GM23338 (cell line): ENCODE measurements at regions not wholly inside any gene's neighbourhood (a gene's known extent, or its start where the extent isn't known, plus 50 kb on each side); places are given as distances from the start of the nearest gene placed in this dataset.

Source experiments
- CREB1 ChIP-seq: fragments of 250-450 bp; sonication (Bioruptor Pico); IDR thresholded peaks from 2 replicates; pipeline ENCODE4 v1.5.0; 2020; ENCODE audit warnings: low read depth, mild to moderate bottlenecking, moderate library complexity
- EZH2 ChIP-seq: fragments of 200-600 bp; sonication (generic); IDR thresholded peaks from one replicate; pipeline ENCODE4 v1.8.0; 2017; ENCODE audit warnings: antibody characterized with exemption, mild to moderate bottlenecking, low read depth; ENCODE audit not compliant: unreplicated experiment
- EZH2phosphoT487 ChIP-seq: fragments of 200-600 bp; sonication (generic); IDR thresholded peaks from one replicate; pipeline ENCODE4 v1.8.1; 2018; ENCODE audit warnings: antibody characterized with exemption; ENCODE audit not compliant: unreplicated experiment
- JUNB ChIP-seq: IDR thresholded peaks from one replicate; pipeline ENCODE4 v1.6.1; 2016; ENCODE audit warnings: antibody characterized with exemption; ENCODE audit not compliant: unreplicated experiment
- POLR2AphosphoS5 ChIP-seq: IDR thresholded peaks from 2 replicates; pipeline ENCODE4 v1.6.1; 2016; ENCODE audit warnings: antibody characterized with exemption, low read depth
- STAT1 ChIP-seq: IDR thresholded peaks from one replicate; pipeline ENCODE4 v1.6.1; 2016; ENCODE audit warnings: antibody characterized with exemption; ENCODE audit not compliant: unreplicated experiment
- ZNF114 ChIP-seq: fragments of 250-450 bp; sonication (Bioruptor Pico); IDR thresholded peaks from 2 replicates; pipeline ENCODE4 v1.5.0; 2020; ENCODE audit warnings: mild to moderate bottlenecking, moderate library complexity
- TF ChIP-seq, protein P1 (sequence below), 2 experiments: fragments of 200-600 bp in 1 of 2; sonication (generic) in 1 of 2; conservative IDR thresholded peaks; 2 replicates each; pipeline versions ENCODE4 v1.5.1 to v1.6.1; 2016 to 2017; ENCODE audit warnings: antibody characterized with exemption in 2 of 2, low read depth in 2 of 2, mild to moderate bottlenecking in 2 of 2, moderate library complexity in 1 of 2
- TF ChIP-seq, protein P2 (sequence below): IDR thresholded peaks from one replicate; pipeline ENCODE4 v1.6.1; 2018; ENCODE audit warnings: antibody characterized with exemption; ENCODE audit not compliant: unreplicated experiment
- TF ChIP-seq, protein P3 (sequence below): fragments of 250-450 bp; sonication (Bioruptor Pico); IDR thresholded peaks from 2 replicates; pipeline ENCODE4 v1.5.0; 2020; ENCODE audit warnings: mild to moderate bottlenecking, moderate library complexity

DNA sequence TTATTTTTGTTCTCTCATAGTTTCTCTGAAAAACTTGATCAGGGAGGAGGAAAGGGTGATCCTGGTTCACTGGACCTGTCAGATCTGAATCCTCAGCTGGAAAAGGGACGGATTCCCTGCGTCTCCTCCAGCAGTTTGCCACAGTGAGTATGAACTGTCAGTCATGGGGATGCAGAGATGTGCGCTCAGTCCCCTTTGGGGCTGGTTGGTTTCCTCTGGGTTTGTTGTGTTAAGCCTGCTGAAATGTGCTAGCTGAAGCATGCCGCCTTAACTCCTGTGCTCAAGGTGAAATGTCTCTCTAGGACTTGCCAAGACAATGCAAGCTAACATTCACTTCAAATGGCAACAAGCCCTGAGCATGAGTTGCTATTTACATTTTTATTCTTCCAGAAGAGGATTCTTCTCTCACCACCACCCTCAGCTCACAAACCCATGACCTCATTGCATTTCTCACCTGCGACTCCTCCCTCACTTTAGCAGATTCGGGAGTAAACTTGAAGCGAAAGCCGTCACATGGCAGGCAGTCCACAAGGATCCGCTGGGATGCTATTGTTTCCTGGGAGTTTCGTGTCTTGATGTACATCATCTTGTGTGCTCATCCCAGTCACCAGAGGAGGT is 192.9 kb upstream of the FZD8 start:
- TF ChIP-seq, protein P1, sequence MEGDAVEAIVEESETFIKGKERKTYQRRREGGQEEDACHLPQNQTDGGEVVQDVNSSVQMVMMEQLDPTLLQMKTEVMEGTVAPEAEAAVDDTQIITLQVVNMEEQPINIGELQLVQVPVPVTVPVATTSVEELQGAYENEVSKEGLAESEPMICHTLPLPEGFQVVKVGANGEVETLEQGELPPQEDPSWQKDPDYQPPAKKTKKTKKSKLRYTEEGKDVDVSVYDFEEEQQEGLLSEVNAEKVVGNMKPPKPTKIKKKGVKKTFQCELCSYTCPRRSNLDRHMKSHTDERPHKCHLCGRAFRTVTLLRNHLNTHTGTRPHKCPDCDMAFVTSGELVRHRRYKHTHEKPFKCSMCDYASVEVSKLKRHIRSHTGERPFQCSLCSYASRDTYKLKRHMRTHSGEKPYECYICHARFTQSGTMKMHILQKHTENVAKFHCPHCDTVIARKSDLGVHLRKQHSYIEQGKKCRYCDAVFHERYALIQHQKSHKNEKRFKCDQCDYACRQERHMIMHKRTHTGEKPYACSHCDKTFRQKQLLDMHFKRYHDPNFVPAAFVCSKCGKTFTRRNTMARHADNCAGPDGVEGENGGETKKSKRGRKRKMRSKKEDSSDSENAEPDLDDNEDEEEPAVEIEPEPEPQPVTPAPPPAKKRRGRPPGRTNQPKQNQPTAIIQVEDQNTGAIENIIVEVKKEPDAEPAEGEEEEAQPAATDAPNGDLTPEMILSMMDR (conservative IDR thresholded peaks at IDR 0.05; ENCODE audit: low read depth in 2 of 2): no peak
- TF ChIP-seq JUNB (no peak), CREB1 (CRISPR knock-in tag) (no peak), EZH2 (no peak), EZH2phosphoT487 (no peak), POLR2AphosphoS5 (no peak), ZNF114 (CRISPR knock-in tag) (no peak), STAT1 (no peak)
- TF ChIP-seq, protein P2, sequence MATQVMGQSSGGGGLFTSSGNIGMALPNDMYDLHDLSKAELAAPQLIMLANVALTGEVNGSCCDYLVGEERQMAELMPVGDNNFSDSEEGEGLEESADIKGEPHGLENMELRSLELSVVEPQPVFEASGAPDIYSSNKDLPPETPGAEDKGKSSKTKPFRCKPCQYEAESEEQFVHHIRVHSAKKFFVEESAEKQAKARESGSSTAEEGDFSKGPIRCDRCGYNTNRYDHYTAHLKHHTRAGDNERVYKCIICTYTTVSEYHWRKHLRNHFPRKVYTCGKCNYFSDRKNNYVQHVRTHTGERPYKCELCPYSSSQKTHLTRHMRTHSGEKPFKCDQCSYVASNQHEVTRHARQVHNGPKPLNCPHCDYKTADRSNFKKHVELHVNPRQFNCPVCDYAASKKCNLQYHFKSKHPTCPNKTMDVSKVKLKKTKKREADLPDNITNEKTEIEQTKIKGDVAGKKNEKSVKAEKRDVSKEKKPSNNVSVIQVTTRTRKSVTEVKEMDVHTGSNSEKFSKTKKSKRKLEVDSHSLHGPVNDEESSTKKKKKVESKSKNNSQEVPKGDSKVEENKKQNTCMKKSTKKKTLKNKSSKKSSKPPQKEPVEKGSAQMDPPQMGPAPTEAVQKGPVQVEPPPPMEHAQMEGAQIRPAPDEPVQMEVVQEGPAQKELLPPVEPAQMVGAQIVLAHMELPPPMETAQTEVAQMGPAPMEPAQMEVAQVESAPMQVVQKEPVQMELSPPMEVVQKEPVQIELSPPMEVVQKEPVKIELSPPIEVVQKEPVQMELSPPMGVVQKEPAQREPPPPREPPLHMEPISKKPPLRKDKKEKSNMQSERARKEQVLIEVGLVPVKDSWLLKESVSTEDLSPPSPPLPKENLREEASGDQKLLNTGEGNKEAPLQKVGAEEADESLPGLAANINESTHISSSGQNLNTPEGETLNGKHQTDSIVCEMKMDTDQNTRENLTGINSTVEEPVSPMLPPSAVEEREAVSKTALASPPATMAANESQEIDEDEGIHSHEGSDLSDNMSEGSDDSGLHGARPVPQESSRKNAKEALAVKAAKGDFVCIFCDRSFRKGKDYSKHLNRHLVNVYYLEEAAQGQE: no peak
- TF ChIP-seq, protein P3, sequence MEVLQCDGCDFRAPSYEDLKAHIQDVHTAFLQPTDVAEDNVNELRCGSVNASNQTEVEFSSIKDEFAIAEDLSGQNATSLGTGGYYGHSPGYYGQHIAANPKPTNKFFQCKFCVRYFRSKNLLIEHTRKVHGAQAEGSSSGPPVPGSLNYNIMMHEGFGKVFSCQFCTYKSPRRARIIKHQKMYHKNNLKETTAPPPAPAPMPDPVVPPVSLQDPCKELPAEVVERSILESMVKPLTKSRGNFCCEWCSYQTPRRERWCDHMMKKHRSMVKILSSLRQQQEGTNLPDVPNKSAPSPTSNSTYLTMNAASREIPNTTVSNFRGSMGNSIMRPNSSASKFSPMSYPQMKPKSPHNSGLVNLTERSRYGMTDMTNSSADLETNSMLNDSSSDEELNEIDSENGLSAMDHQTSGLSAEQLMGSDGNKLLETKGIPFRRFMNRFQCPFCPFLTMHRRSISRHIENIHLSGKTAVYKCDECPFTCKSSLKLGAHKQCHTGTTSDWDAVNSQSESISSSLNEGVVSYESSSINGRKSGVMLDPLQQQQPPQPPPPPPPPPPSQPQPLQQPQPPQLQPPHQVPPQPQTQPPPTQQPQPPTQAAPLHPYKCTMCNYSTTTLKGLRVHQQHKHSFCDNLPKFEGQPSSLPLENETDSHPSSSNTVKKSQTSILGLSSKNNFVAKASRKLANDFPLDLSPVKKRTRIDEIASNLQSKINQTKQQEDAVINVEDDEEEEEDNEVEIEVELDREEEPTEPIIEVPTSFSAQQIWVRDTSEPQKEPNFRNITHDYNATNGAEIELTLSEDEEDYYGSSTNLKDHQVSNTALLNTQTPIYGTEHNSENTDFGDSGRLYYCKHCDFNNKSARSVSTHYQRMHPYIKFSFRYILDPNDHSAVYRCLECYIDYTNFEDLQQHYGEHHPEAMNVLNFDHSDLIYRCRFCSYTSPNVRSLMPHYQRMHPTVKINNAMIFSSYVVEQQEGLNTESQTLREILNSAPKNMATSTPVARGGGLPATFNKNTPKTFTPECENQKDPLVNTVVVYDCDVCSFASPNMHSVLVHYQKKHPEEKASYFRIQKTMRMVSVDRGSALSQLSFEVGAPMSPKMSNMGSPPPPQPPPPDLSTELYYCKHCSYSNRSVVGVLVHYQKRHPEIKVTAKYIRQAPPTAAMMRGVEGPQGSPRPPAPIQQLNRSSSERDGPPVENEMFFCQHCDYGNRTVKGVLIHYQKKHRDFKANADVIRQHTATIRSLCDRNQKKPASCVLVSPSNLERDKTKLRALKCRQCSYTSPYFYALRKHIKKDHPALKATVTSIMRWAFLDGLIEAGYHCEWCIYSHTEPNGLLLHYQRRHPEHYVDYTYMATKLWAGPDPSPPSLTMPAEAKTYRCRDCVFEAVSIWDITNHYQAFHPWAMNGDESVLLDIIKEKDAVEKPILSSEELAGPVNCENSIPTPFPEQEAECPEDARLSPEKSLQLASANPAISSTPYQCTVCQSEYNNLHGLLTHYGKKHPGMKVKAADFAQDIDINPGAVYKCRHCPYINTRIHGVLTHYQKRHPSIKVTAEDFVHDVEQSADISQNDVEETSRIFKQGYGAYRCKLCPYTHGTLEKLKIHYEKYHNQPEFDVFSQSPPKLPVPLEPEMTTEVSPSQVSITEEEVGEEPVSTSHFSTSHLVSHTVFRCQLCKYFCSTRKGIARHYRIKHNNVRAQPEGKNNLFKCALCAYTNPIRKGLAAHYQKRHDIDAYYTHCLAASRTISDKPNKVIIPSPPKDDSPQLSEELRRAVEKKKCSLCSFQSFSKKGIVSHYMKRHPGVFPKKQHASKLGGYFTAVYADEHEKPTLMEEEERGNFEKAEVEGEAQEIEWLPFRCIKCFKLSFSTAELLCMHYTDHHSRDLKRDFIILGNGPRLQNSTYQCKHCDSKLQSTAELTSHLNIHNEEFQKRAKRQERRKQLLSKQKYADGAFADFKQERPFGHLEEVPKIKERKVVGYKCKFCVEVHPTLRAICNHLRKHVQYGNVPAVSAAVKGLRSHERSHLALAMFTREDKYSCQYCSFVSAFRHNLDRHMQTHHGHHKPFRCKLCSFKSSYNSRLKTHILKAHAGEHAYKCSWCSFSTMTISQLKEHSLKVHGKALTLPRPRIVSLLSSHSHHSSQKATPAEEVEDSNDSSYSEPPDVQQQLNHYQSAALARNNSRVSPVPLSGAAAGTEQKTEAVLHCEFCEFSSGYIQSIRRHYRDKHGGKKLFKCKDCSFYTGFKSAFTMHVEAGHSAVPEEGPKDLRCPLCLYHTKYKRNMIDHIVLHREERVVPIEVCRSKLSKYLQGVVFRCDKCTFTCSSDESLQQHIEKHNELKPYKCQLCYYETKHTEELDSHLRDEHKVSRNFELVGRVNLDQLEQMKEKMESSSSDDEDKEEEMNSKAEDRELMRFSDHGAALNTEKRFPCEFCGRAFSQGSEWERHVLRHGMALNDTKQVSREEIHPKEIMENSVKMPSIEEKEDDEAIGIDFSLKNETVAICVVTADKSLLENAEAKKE: no peak
